ENCODE measurements at regions not wholly inside any gene's neighbourhood (a gene's known extent, or its start where the extent isn't known, plus 50 kb on each side); places are given as distances from the start of the nearest gene placed in this dataset.
"Not testable (repeated sequence)": the region's sequence is repeated elsewhere in the genome, so short reads cannot be mapped to it uniquely, and the experiment has no call there.

- no peak for DNase-seq (ENCODE audit: low read depth)
Observed at GRCh38 chr19:20388706-20389225, 176.8 kb downstream of the ZNF737 start.

- no peak for DNase-seq (ENCODE audit: low read depth)
Observed at GRCh38 chr19:20385061-20385460, 180.5 kb downstream of the ZNF737 start.

- no peak for DNase-seq (ENCODE audit: low read depth)
Observed at GRCh38 chr19:20371911-20372310, 193.7 kb downstream of the ZNF737 start.

GRCh38 chr19:20371304-20371703 lies 194.3 kb downstream of the ZNF737 start:
- DNase-seq (ENCODE audit: low read depth): not testable (repeated sequence)

- no peak for DNase-seq (ENCODE audit: low read depth)
Observed at GRCh38 chr19:20367811-20368294, 197.7 kb downstream of the ZNF737 start.

- no peak for DNase-seq (ENCODE audit: low read depth)
Observed at GRCh38 chr19:20365146-20365545, 198.1 kb downstream of the ZNF486 start.

GRCh38 chr19:20359933-20360720 lies 193.1 kb downstream of the ZNF486 start:
- DNase-seq (ENCODE audit: low read depth): no peak

GRCh38 chr19:20358841-20359465 lies 191.9 kb downstream of the ZNF486 start:
- DNase-seq (ENCODE audit: low read depth): not testable (repeated sequence)

- no peak for DNase-seq (ENCODE audit: low read depth)
Observed at GRCh38 chr19:20357921-20358320, 190.9 kb downstream of the ZNF486 start.

GRCh38 chr19:20351244-20351643 lies 184.2 kb downstream of the ZNF486 start:
- DNase-seq (ENCODE audit: low read depth): no peak

GRCh38 chr19:20349206-20349605 lies 182.2 kb downstream of the ZNF486 start:
- DNase-seq (ENCODE audit: low read depth): no peak

GRCh38 chr19:20339444-20339843 lies 172.4 kb downstream of the ZNF486 start:
- DNase-seq (ENCODE audit: low read depth): no peak

- DNase-seq (ENCODE audit: low read depth): no peak
Observed at GRCh38 chr19:20334760-20335159, 167.7 kb downstream of the ZNF486 start.

GRCh38 chr19:20333508-20333907 lies 166.5 kb downstream of the ZNF486 start:
- no peak for DNase-seq (ENCODE audit: low read depth)

- no peak for DNase-seq (ENCODE audit: low read depth)
Observed at GRCh38 chr19:20325151-20325550, 158.1 kb downstream of the ZNF486 start.

- no peak for DNase-seq (ENCODE audit: low read depth)
Observed at GRCh38 chr19:20321139-20321763, 154.2 kb downstream of the ZNF486 start.

- no peak for DNase-seq (ENCODE audit: low read depth)
Observed at GRCh38 chr19:20320191-20320590, 153.2 kb downstream of the ZNF486 start.

- no peak for DNase-seq (ENCODE audit: low read depth)
Observed at GRCh38 chr19:20318616-20319015, 151.6 kb downstream of the ZNF486 start.

GRCh38 chr19:20315543-20315942 lies 148.5 kb downstream of the ZNF486 start:
- no peak for DNase-seq (ENCODE audit: low read depth)

GRCh38 chr19:20313894-20314293 lies 146.9 kb downstream of the ZNF486 start:
- DNase-seq (ENCODE audit: low read depth): no peak

- DNase-seq (ENCODE audit: low read depth): no peak
Observed at GRCh38 chr19:20307127-20307526, 140.1 kb downstream of the ZNF486 start.

GRCh38 chr19:20296314-20296713 lies 129.3 kb downstream of the ZNF486 start:
- DNase-seq (ENCODE audit: low read depth): not testable (repeated sequence)

- no peak for DNase-seq (ENCODE audit: low read depth)
Observed at GRCh38 chr19:20294181-20294580, 127.2 kb downstream of the ZNF486 start.

All from activated gamma-delta T cell treated with anti-CD3 and anti-CD28 coated beads, Interleukin-2, amount 50 U/mL, for 16 hours (primary cell).